Activated CD8-positive, alpha-beta T cell treated with anti-CD3 and anti-CD28 coated beads, Interleukin-2, amount 10 ng/mL, durations not matched to agents 7 days and 5 days (primary cell): ENCODE measurements at regions not wholly inside any gene's neighbourhood (a gene's known extent, or its start where the extent isn't known, plus 50 kb on each side); places are given as distances from the start of the nearest gene placed in this dataset.
"Not testable (repeated sequence)": the region's sequence is repeated elsewhere in the genome, so short reads cannot be mapped to it uniquely, and the experiment has no call there.

ENCODE experiments used
- ATAC-seq: fragments of 150-1000 bp; cut with Tn5 transposase; one replicate; pipeline ENCODE4 v1.10.0; 2021; ENCODE audit warnings: moderate library complexity
- CTCF ChIA-PET: fragments of 350-600 bp; sonication (Branson Sonifier 250); formaldehyde crosslinking; loops from one replicate; lab custom pipeline; 2021; ENCODE audit warnings: antibody characterized with exemption; lab: Charles Lee
- POLR2A ChIA-PET: fragments of 350-600 bp; sonication (Branson Sonifier 250); formaldehyde crosslinking; loops from one replicate; lab custom pipeline; 2021; ENCODE audit warnings: antibody characterized with exemption; lab: Charles Lee
- DNase-seq: peaks from one replicate; pipeline ENCODE4 v3.0.0-alpha.2; 2020
- H3K27ac Mint-ChIP-seq: one replicate; pipeline ENCODE4 v1.8.0; 2021; ENCODE audit warnings: mild to moderate bottlenecking, mixed read lengths
- H3K27me3 Mint-ChIP-seq: one replicate; pipeline ENCODE4 v1.8.0; 2021; ENCODE audit warnings: low read depth, mixed read lengths
- H3K36me3 Mint-ChIP-seq: one replicate; pipeline ENCODE4 v1.8.0; 2021; ENCODE audit warnings: low read depth, mixed read lengths
- H3K4me1 Mint-ChIP-seq: one replicate; pipeline ENCODE4 v1.8.0; 2021; ENCODE audit warnings: low read depth, mixed read lengths
- H3K4me3 Mint-ChIP-seq: one replicate; pipeline ENCODE4 v1.8.0; 2021; ENCODE audit warnings: mild to moderate bottlenecking, mixed read lengths
- H3K9me3 Mint-ChIP-seq: one replicate; pipeline ENCODE4 v1.8.0; 2022; ENCODE audit warnings: mixed read lengths; ENCODE audit not compliant: insufficient read depth

GRCh38 chr6:168864541-168865460, 388.8 kb downstream of the THBS2 start:
- ChIA-PET CTCF (no interaction called here), POLR2A (interaction anchor here (0.7 kb wide), 1 partner anchor 1425 kb away, joined by 3 read pairs; no protein-coding TSS in a partner anchor)
- H3K27ac Mint-ChIP-seq, result no peak overlapping the region
- no peak for DNase-seq
- H3K9me3 Mint-ChIP-seq, result no peaks in the 10 kb centered on the region
- ATAC-seq, result no peak
- H3K4me1 Mint-ChIP-seq, result no peaks in the 10 kb centered on the region
- H3K4me3 Mint-ChIP-seq, result no peak overlapping the region
- H3K27me3 Mint-ChIP-seq, result no peaks in the 10 kb centered on the region
- no peaks in the 10 kb centered on the region for H3K36me3 Mint-ChIP-seq

DNA sequence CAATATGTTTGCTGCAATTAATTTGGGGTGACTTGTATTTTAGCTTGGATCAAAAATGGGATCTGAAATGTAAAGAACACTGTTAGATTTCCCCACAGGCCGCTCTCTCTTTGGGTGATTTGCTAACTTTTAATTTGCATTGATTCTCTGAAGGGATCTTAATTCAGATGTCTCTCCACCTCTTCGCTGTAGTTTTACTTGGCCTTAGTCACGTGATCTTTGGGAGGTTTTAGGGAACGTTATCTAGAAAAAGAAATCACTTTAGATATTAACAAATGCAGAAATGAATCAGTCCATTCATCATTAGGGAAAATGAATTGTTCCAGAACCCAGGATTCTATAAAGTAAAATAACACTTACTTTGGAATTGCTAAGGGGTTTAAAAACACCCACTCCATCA, 390.2 kb downstream of the THBS2 start:
- Mint-ChIP-seq H3K27ac (no peak overlapping the region), H3K9me3 (no peaks in the 10 kb centered on the region), H3K4me1 (no peaks in the 10 kb centered on the region), H3K36me3 (no peaks in the 10 kb centered on the region), H3K4me3 (no peak overlapping the region), H3K27me3 (no peaks in the 10 kb centered on the region)
- no peak for DNase-seq
- no peak for ATAC-seq
- ChIA-PET POLR2A (no interaction called here), CTCF (no interaction called here)

GRCh38 chr6:168862346-168862980, 391.2 kb downstream of the THBS2 start:
- DNase-seq (no peak), ATAC-seq (no peak)
- H3K36me3 Mint-ChIP-seq, result no peaks in the 10 kb centered on the region
- H3K9me3 Mint-ChIP-seq, result no peaks in the 10 kb centered on the region
- ChIA-PET POLR2A (no interaction called here), CTCF (no interaction called here)
- no peak overlapping the region for H3K4me3 Mint-ChIP-seq
- no peaks in the 10 kb centered on the region for H3K4me1 Mint-ChIP-seq
- H3K27ac Mint-ChIP-seq, result no peak overlapping the region
- H3K27me3 Mint-ChIP-seq, result no peaks in the 10 kb centered on the region

GRCh38 chr6:168860987-168861386, 392.7 kb downstream of the THBS2 start:
- no peaks in the 10 kb centered on the region for H3K9me3 Mint-ChIP-seq

GRCh38 chr6:168860341-168860740, 393.3 kb downstream of the THBS2 start:
- ChIA-PET CTCF (no interaction called here), POLR2A (no interaction called here)
- no peaks in the 10 kb centered on the region for H3K36me3 Mint-ChIP-seq
- no peak for ATAC-seq
- no peak overlapping the region for H3K4me3 Mint-ChIP-seq
- no peaks in the 10 kb centered on the region for H3K27me3 Mint-ChIP-seq
- H3K4me1 Mint-ChIP-seq, result no peaks in the 10 kb centered on the region
- no peak for DNase-seq
- H3K9me3 Mint-ChIP-seq, result no peaks in the 10 kb centered on the region
- H3K27ac Mint-ChIP-seq, result no peak overlapping the region

More at GRCh38 chr6:168860987-168861386, 392.7 kb downstream of the THBS2 start:
- H3K27ac Mint-ChIP-seq, result no peak overlapping the region
- ChIA-PET CTCF (no interaction called here), POLR2A (no interaction called here)
- H3K36me3 Mint-ChIP-seq, result no peaks in the 10 kb centered on the region
- H3K4me1 Mint-ChIP-seq, result no peaks in the 10 kb centered on the region
- no peaks in the 10 kb centered on the region for H3K27me3 Mint-ChIP-seq
- no peak for ATAC-seq
- no peak overlapping the region for H3K4me3 Mint-ChIP-seq
- no peak for DNase-seq

- DNase-seq, result no peak
- H3K27ac Mint-ChIP-seq, result no peak overlapping the region
- H3K27me3 Mint-ChIP-seq, result no peaks in the 10 kb centered on the region
- H3K4me1 Mint-ChIP-seq, result no peaks in the 10 kb centered on the region
- POLR2A ChIA-PET, result no interaction called here
- H3K36me3 Mint-ChIP-seq, result no peaks in the 10 kb centered on the region
- no peaks in the 10 kb centered on the region for H3K9me3 Mint-ChIP-seq
- CTCF ChIA-PET, result no interaction called here
- ATAC-seq, result no peak
- H3K4me3 Mint-ChIP-seq, result no peak overlapping the region
These were observed 394.7 kb downstream of the THBS2 start for GRCh38 chr6:168858926-168859325.

DNA sequence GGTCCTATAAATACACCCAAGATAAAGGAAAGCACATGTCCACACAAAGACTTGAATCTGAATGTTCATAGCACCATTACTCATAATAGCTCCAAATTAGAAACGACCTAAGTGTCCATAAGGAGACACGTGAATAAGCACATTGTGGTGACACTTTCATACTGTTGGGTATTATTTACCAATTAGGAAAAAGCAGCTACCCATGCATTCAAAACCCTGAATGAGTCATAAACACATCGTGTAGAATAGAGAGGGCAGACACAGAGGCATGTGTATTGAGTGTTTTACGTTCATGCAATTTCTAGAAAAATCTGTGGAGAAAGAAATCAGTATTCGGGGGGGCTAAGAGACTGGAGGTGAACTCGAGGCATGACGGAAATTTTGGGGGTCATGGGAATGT, 396.7 kb downstream of the THBS2 start:
- Mint-ChIP-seq H3K27me3 (no peaks in the 10 kb centered on the region), H3K27ac (no peak overlapping the region), H3K36me3 (no peaks in the 10 kb centered on the region), H3K9me3 (no peaks in the 10 kb centered on the region), H3K4me1 (peaks cover 1% of the 10 kb centered on the region), H3K4me3 (no peak overlapping the region)
- CTCF ChIA-PET, result no interaction called here
- no peak for ATAC-seq
- DNase-seq, result no peak
- POLR2A ChIA-PET, result no interaction called here

DNA sequence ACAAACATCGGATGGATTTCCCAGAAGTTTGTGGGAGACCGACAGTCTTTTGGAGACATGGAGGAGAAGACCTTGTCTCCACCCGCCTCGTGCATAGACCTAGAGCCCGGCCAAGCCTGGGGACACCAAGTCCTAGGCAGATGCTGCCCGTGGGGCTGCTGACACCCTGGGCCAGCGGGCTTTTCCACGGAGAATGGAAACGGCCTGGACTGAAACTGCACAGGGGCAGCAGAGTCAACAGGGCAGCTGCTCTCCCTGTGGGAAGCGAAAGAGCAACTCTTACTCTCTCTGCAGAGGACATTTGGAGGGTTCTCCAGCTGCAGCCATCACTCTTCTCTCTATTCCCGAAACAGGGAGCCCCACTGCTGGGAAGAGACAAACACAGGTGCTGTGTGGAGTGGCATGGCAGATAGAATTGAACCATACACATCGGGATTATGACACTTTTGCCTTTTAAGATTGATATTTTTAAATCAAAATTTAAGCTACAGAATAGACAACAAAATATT, 401.2 kb downstream of the THBS2 start:
- ChIA-PET CTCF (no interaction called here), POLR2A (no interaction called here)
- DNase-seq (no peak), ATAC-seq (no peak)
- H3K27me3 Mint-ChIP-seq, result no peaks in the 10 kb centered on the region
- no peak overlapping the region for H3K4me3 Mint-ChIP-seq
- peaks cover 5% of the 10 kb centered on the region for H3K4me1 Mint-ChIP-seq
- no peak overlapping the region for H3K27ac Mint-ChIP-seq
- H3K36me3 Mint-ChIP-seq, result no peaks in the 10 kb centered on the region
- H3K9me3 Mint-ChIP-seq, result peaks cover 3% of the 10 kb centered on the region

DNA sequence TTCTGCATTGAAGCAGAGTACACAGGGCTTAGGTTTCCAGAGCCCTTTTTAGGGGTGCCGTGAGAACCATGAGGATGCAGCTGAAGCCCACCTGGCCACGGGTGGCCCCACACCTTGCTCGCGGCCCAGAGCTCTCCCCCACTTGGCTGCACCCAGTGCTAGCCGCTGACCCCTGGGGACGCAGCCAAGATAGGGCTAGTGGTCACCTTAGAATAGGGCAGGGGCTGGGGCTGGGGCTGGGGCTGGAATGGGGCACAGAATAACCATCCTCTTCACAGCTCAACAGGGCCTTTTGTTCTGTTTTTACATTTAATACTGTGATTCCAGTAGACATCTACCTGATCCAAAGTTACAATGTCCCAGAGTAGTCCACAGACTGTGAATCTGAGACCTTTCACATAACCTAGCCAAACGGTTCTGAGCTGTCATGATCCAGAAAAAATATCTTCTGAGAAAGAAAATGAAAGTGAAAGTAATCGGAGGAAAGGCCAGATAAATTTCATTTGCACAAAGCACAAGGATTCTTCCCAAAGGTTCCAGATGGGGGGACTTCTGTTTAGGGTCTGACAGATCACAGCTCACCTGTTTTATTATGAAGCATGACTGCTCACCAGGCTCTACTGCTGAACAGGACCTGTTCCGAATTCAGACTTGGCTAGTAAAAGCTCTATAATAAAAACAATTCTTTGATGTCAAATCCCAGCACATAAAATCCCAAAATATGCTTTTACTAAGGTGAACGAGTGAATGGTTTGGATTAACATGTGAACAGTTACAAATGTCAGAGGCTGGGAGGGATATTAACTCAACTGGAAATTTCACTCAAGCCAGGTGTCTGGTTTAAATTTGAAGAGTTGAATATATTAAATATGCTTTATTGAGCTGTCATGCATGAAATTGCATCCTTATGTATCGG, 401.9 kb downstream of the THBS2 start:
- Mint-ChIP-seq H3K4me3 (no peak overlapping the region), H3K9me3 (peaks cover 3% of the 10 kb centered on the region), H3K4me1 (peaks cover 5% of the 10 kb centered on the region), H3K36me3 (no peaks in the 10 kb centered on the region), H3K27me3 (no peaks in the 10 kb centered on the region), H3K27ac (peak overlapping the region; percentile 34)
- CTCF ChIA-PET, result no interaction called here
- DNase-seq (no peak), ATAC-seq (no peak)
- POLR2A ChIA-PET, result no interaction called here

GRCh38 chr6:168850027-168850736, 403.5 kb downstream of the THBS2 start:
- H3K4me3 Mint-ChIP-seq, H3K9me3 Mint-ChIP-seq, H3K4me1 Mint-ChIP-seq, H3K27me3 Mint-ChIP-seq, POLR2A ChIA-PET, ATAC-seq, DNase-seq, H3K36me3 Mint-ChIP-seq, CTCF ChIA-PET, H3K27ac Mint-ChIP-seq: not testable (repeated sequence)

DNA sequence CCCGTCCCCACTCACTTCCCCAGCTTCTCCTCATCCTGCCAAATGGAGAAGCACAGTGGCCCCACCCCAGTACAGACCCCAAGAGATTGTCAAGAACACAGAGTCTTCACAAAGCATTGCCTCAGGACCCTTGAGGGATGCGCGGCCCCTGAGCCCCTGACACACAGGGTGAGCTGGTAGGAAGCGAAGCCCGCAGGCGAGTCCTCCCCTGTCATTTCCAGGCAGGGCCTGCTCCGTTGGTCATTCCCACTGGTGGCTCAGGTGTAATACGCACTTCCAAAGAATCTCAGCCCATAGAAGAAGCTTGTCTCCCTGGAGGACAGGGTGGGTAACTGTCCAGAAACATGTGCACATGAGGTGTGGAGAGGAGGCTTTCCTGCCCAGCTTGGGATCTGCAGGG, 404.2 kb downstream of the THBS2 start:
- ATAC-seq (no peak), DNase-seq (no peak)
- Mint-ChIP-seq H3K4me3 (no peak overlapping the region), H3K4me1 (peaks cover 5% of the 10 kb centered on the region), H3K9me3 (peaks cover 3% of the 10 kb centered on the region), H3K27ac (no peak overlapping the region), H3K27me3 (no peaks in the 10 kb centered on the region), H3K36me3 (no peaks in the 10 kb centered on the region)
- ChIA-PET CTCF (no interaction called here), POLR2A (no interaction called here)
